GM12872 (cell line): ENCODE measurements at regions not wholly inside any gene's neighbourhood (a gene's known extent, or its start where the extent isn't known, plus 50 kb on each side); places are given as distances from the start of the nearest gene placed in this dataset.

Experiments used
- CTCF ChIP-seq: IDR thresholded peaks from 3 replicates; pipeline ENCODE4 v1.5.1; 2011; ENCODE audit warnings: low read depth, mild to moderate bottlenecking, low read length, moderate library complexity; ENCODE audit not compliant: insufficient read depth

- no peak for TF ChIP-seq CTCF
These were observed 302.8 kb upstream of the GOLIM4 start for GRCh38 chr3:168398371-168399025.

- TF ChIP-seq CTCF: no peak
These were observed 301.1 kb upstream of the GOLIM4 start for GRCh38 chr3:168396861-168397260.

- TF ChIP-seq CTCF: no peak
These were observed 299.8 kb upstream of the GOLIM4 start for GRCh38 chr3:168395551-168395950.

- TF ChIP-seq CTCF: no peak
These were observed 298.7 kb upstream of the GOLIM4 start for GRCh38 chr3:168394439-168394838.

GRCh38 chr3:168386301-168386700, 290.6 kb upstream of the GOLIM4 start:
- no peak for TF ChIP-seq CTCF

- TF ChIP-seq CTCF: no peak
These were observed 289.3 kb upstream of the GOLIM4 start for GRCh38 chr3:168384990-168385389.

GRCh38 chr3:168383573-168383972, 287.8 kb upstream of the GOLIM4 start:
- no peak for TF ChIP-seq CTCF

- TF ChIP-seq CTCF: no peak
These were observed 276.1 kb upstream of the GOLIM4 start for GRCh38 chr3:168371846-168372245.
